ENCODE measurements at regions not wholly inside any gene's neighbourhood (a gene's known extent, or its start where the extent isn't known, plus 50 kb on each side); places are given as distances from the start of the nearest gene placed in this dataset.

- TF ChIP-seq FOS (IDR thresholded peaks at IDR 0.05; ENCODE audit: borderline replicate concordance, extremely low read depth, insufficient read length) = no peak
- TF ChIP-seq RELA (IDR thresholded peaks at IDR 0.05; ENCODE audit: borderline replicate concordance, partially characterized antibody) = no peak
- TF ChIP-seq YBX1 (IDR thresholded peaks at IDR 0.05) = no peak
- no peak for TF ChIP-seq MYC (IDR thresholded peaks at IDR 0.05; ENCODE audit: insufficient read depth, insufficient read length, insufficient replicate concordance, low read length, severe bottlenecking)
- TF ChIP-seq BCL11A (IDR thresholded peaks at IDR 0.05; ENCODE audit: low read depth, low read length) = no peak
These were observed 354.8 kb downstream of the GALC start (continued) for GRCh38 chr14:87638196-87638595.

- intact Hi-C loops (cut with micrococcal nuclease; ENCODE audit: unreplicated experiment) (no loop called here), in situ Hi-C loops (cut with MboI) (no loop called here)
- no peak overlapping the region for H3K4me2 ChIP-seq (ENCODE audit: control insufficient read depth, insufficient read depth)
- ATAC-seq (no peak), FAIRE-seq (no peak), DNase-seq (ENCODE audit: low read depth, low spot score) (no peak)
- no peaks in the 10 kb centered on the region for H3K79me2 ChIP-seq (ENCODE audit: control insufficient read depth, insufficient read depth, low read length)
- no peak overlapping the region for H2AFZ ChIP-seq (ENCODE audit: control insufficient read depth, low read depth, low read length)
- no peak for TF ChIP-seq RAD51 (IDR thresholded peaks at IDR 0.05)
- TF ChIP-seq SMAD5 (IDR thresholded peaks at IDR 0.05; ENCODE audit: low read depth) = no peak
- no peak for TF ChIP-seq RFX5 (IDR thresholded peaks at IDR 0.05; ENCODE audit: low read depth, low read length)
- TF ChIP-seq CHD2 (IDR thresholded peaks at IDR 0.05; ENCODE audit: borderline replicate concordance, low read depth, low read length) = no peak
- no peak for TF ChIP-seq IKZF1 (conservative IDR thresholded peaks at IDR 0.05)
- TF ChIP-seq NRF1 (conservative IDR thresholded peaks at IDR 0.05; ENCODE audit: low read depth, low read length) = no peak
- TF ChIP-seq, protein P1, sequence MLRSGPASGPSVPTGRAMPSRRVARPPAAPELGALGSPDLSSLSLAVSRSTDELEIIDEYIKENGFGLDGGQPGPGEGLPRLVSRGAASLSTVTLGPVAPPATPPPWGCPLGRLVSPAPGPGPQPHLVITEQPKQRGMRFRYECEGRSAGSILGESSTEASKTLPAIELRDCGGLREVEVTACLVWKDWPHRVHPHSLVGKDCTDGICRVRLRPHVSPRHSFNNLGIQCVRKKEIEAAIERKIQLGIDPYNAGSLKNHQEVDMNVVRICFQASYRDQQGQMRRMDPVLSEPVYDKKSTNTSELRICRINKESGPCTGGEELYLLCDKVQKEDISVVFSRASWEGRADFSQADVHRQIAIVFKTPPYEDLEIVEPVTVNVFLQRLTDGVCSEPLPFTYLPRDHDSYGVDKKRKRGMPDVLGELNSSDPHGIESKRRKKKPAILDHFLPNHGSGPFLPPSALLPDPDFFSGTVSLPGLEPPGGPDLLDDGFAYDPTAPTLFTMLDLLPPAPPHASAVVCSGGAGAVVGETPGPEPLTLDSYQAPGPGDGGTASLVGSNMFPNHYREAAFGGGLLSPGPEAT (IDR thresholded peaks at IDR 0.05; ENCODE audit: low read depth) = no peak
- TF ChIP-seq SREBF1 (IDR thresholded peaks at IDR 0.05; ENCODE audit: low read length) = no peak
- no peak for TF ChIP-seq CREB1 (IDR thresholded peaks at IDR 0.05; ENCODE audit: low read depth)
- no peak for TF ChIP-seq SMAD1 (IDR thresholded peaks at IDR 0.05; ENCODE audit: low read depth, partially characterized antibody)
- no peak for TF ChIP-seq NFXL1 (IDR thresholded peaks at IDR 0.05; ENCODE audit: borderline replicate concordance)
- no peak for TF ChIP-seq WRNIP1 (IDR thresholded peaks at IDR 0.05; ENCODE audit: borderline replicate concordance, low read depth, low read length)
- no peak for TF ChIP-seq RCOR1 (conservative IDR thresholded peaks at IDR 0.05; ENCODE audit: low read depth, low read length)
- no peak for TF ChIP-seq RUNX3 (IDR thresholded peaks at IDR 0.05; ENCODE audit: low read length)
- no peak for TF ChIP-seq MEF2A (IDR thresholded peaks at IDR 0.05; ENCODE audit: insufficient read depth, low read depth, low read length)
- TF ChIP-seq NFIC (IDR thresholded peaks at IDR 0.05; ENCODE audit: low read depth, low read length) = no peak
- TF ChIP-seq TAF1 (IDR thresholded peaks at IDR 0.05; ENCODE audit: borderline replicate concordance, low read depth, low read length) = no peak
- TF ChIP-seq SIN3A (IDR thresholded peaks at IDR 0.05; ENCODE audit: low read depth, low read length) = no peak
- no peak overlapping the region for H3K4me3 ChIP-seq
- H3K27me3 ChIP-seq (replicated peaks in 1 of 2; ENCODE audit: control insufficient read depth in 2 of 2, insufficient read depth in 2 of 2, low read length in 1 of 2) = no peaks in the 10 kb centered on the region
- H3K4me1 ChIP-seq (ENCODE audit: control insufficient read depth, insufficient read depth, low read length) = no peaks in the 10 kb centered on the region
- H3K9me3 ChIP-seq (replicated peaks; ENCODE audit: control insufficient read depth, insufficient read depth, low read length) = no peaks in the 10 kb centered on the region
- no peak overlapping the region for H3K9ac ChIP-seq (ENCODE audit: control insufficient read depth, insufficient read depth, low read length)
- 9% methylated on average over 3 of the region's 3 CpGs for WGBS (ENCODE audit: insufficient coverage, insufficient replicate concordance, low lambda C conversion rate, missing lambda C conversion rate)
- BruUV-seq (replicated peaks) = no TSS peak
- no peak overlapping the region for H3K27ac ChIP-seq (ENCODE audit: control insufficient read depth, insufficient read depth)
- no peaks in the 10 kb centered on the region for H3K36me3 ChIP-seq (ENCODE audit: control insufficient read depth in 2 of 2, insufficient read depth in 2 of 2, low read length in 1 of 2)
- CTCF ChIA-PET = no interaction called here
- SMC1A ChIA-PET (ENCODE audit: uncharacterized antibody, unreplicated experiment) = no interaction called here
- H4K20me1 ChIP-seq (ENCODE audit: control insufficient read depth, insufficient read depth) = no peaks in the 10 kb centered on the region
- RAD21 ChIA-PET (ENCODE audit: unreplicated experiment) = no interaction called here
- POLR2A ChIA-PET = no interaction called here
These were observed 357.5 kb downstream of the GALC start for GRCh38 chr14:87635442-87635841.
